ENCODE measurements at regions not wholly inside any gene's neighbourhood (a gene's known extent, or its start where the extent isn't known, plus 50 kb on each side); places are given as distances from the start of the nearest gene placed in this dataset.

- TF ChIP-seq CTCF (IDR thresholded peaks at IDR 0.05) (no peak), EP300 (IDR thresholded peaks at IDR 0.05) (no peak)
Observed at GRCh38 chr6:40263970-40264369, 323.2 kb downstream of the LRFN2 start.
